HEK293 (cell line): ENCODE measurements at regions not wholly inside any gene's neighbourhood (a gene's known extent, or its start where the extent isn't known, plus 50 kb on each side); places are given as distances from the start of the nearest gene placed in this dataset.

Source experiments
- CTCF ChIA-PET: fragments of 350-600 bp; formaldehyde crosslinking; extraction: SDS; loops from one replicate; lab custom pipeline; 2021; ENCODE audit warnings: antibody characterized with exemption; lab: Yijun Ruan, JAX
- POLR2A ChIA-PET: fragments of 300-600 bp; formaldehyde crosslinking; extraction: SDS; loops from one replicate; lab custom pipeline; 2020; ENCODE audit warnings: antibody characterized with exemption, inconsistent platforms; lab: Yijun Ruan, JAX
- H3K27ac ChIP-seq: fragments of 200-500 bp; sonication (Bioruptor generic); 2 replicates; pipeline ENCODE4 v1.5.1; 2014; ENCODE audit warnings: low read depth, low read length, control low read depth, inconsistent platforms; ENCODE audit errors: extremely low read depth
- H3K36me3 ChIP-seq, 2 experiments: fragments of 200-500 bp in 1 of 2; sonication (Bioruptor generic) in 1 of 2; 1 replicate in 1 of 2; 2 replicates in 1 of 2; pipeline ENCODE4 v1.5.1; 2014 to 2017; ENCODE audit warnings: inconsistent platforms in 2 of 2, low read length in 2 of 2; ENCODE audit not compliant: control insufficient read depth in 2 of 2, insufficient read depth in 1 of 2
- H3K4me1 ChIP-seq: fragments of 200-500 bp; sonication (Bioruptor generic); 2 replicates; pipeline ENCODE4 v1.5.1; 2014; ENCODE audit warnings: mild to moderate bottlenecking, low read length, inconsistent platforms; ENCODE audit not compliant: control insufficient read depth, insufficient read depth
- H3K4me3 ChIP-seq: 2 replicates; pipeline ENCODE4 v1.5.1; 2011; ENCODE audit warnings: low read depth, mild to moderate bottlenecking, control low read depth, low read length, moderate library complexity
- H3K9me3 ChIP-seq: fragments of 200-500 bp; sonication (Bioruptor generic); 2 replicates; pipeline ENCODE4 v1.5.1; 2014; ENCODE audit warnings: low read depth, low read length, inconsistent platforms; ENCODE audit not compliant: control insufficient read depth, insufficient read depth
- EGR2 ChIP-seq: fragments of 450-650 bp; formaldehyde crosslinking; IDR thresholded peaks from 2 replicates; pipeline ENCODE4 v1.5.1; 2016; ENCODE audit warnings: low read depth, missing biosample characterization, missing genetic modification characterization
- ELK4 ChIP-seq: IDR thresholded peaks from 2 replicates; pipeline ENCODE4 v1.6.1; 2011; ENCODE audit warnings: mild to moderate bottlenecking, low read depth, low read length, borderline replicate concordance
- GFI1B ChIP-seq: fragments of 450-650 bp; formaldehyde crosslinking; IDR thresholded peaks from 2 replicates; pipeline ENCODE4 v1.5.1; 2016; ENCODE audit warnings: missing biosample characterization, missing genetic modification characterization
- INSM2 ChIP-seq: fragments of 450-650 bp; formaldehyde crosslinking; IDR thresholded peaks from 2 replicates; pipeline ENCODE4 v1.5.1; 2016; ENCODE audit warnings: missing biosample characterization, missing genetic modification characterization
- KLF1 ChIP-seq: fragments of 450-650 bp; formaldehyde crosslinking; IDR thresholded peaks from 2 replicates; pipeline ENCODE4 v1.5.1; 2016; ENCODE audit warnings: missing biosample characterization, missing genetic modification characterization
- PATZ1 ChIP-seq: fragments of 450-650 bp; formaldehyde crosslinking; IDR thresholded peaks from 2 replicates; pipeline ENCODE4 v1.5.1; 2016; ENCODE audit warnings: missing biosample characterization, missing genetic modification characterization
- SCRT1 ChIP-seq: fragments of 450-650 bp; formaldehyde crosslinking; IDR thresholded peaks from 2 replicates; pipeline ENCODE4 v1.5.1; 2016; ENCODE audit warnings: missing biosample characterization, missing genetic modification characterization, borderline replicate concordance
- TCF7L2 ChIP-seq: IDR thresholded peaks from 2 replicates; pipeline ENCODE4 v1.6.1; 2011; ENCODE audit warnings: low read depth, mild to moderate bottlenecking, inconsistent platforms, low read length, moderate library complexity, borderline replicate concordance
- ZBTB1 ChIP-seq: fragments of 450-650 bp; formaldehyde crosslinking; IDR thresholded peaks from 2 replicates; pipeline ENCODE4 v1.5.1; 2016; ENCODE audit warnings: missing biosample characterization, missing genetic modification characterization
- ZBTB11 ChIP-seq: fragments of 450-650 bp; formaldehyde crosslinking; conservative IDR thresholded peaks from 2 replicates; pipeline ENCODE4 v1.5.1; 2016; ENCODE audit warnings: low read depth, missing biosample characterization, missing genetic modification characterization
- ZBTB8A ChIP-seq: fragments of 450-650 bp; formaldehyde crosslinking; IDR thresholded peaks from 2 replicates; pipeline ENCODE4 v1.5.1; 2016; ENCODE audit warnings: missing biosample characterization, missing genetic modification characterization
- ZFHX2 ChIP-seq: fragments of 450-650 bp; formaldehyde crosslinking; conservative IDR thresholded peaks from 2 replicates; pipeline ENCODE4 v1.5.1; 2016; ENCODE audit warnings: missing biosample characterization, missing genetic modification characterization
- ZNF112 ChIP-seq: fragments of 450-650 bp; formaldehyde crosslinking; IDR thresholded peaks from 2 replicates; pipeline ENCODE4 v1.5.0; 2017; ENCODE audit warnings: missing biosample characterization, missing genetic modification characterization
- ZNF202 ChIP-seq: fragments of 450-650 bp; formaldehyde crosslinking; IDR thresholded peaks from 2 replicates; pipeline ENCODE4 v1.5.1; 2016; ENCODE audit warnings: missing biosample characterization, missing genetic modification characterization, borderline replicate concordance
- ZNF366 ChIP-seq: fragments of 450-650 bp; formaldehyde crosslinking; conservative IDR thresholded peaks from 2 replicates; pipeline ENCODE4 v1.5.1; 2016; ENCODE audit warnings: missing biosample characterization, missing genetic modification characterization
- ZNF449 ChIP-seq: fragments of 450-650 bp; formaldehyde crosslinking; IDR thresholded peaks from 2 replicates; pipeline ENCODE4 v1.5.1; 2017; ENCODE audit warnings: missing biosample characterization, mild to moderate bottlenecking, missing genetic modification characterization, moderate library complexity
- ZNF513 ChIP-seq: fragments of 450-650 bp; IDR thresholded peaks from 2 replicates; pipeline ENCODE4 v1.5.1; 2018; ENCODE audit warnings: missing biosample characterization, missing genetic modification characterization
- ZNF530 ChIP-seq: fragments of 450-650 bp; formaldehyde crosslinking; IDR thresholded peaks from 2 replicates; pipeline ENCODE4 v1.5.1; 2016; ENCODE audit warnings: low read depth, missing biosample characterization, missing genetic modification characterization
- ZNF571 ChIP-seq: fragments of 450-650 bp; formaldehyde crosslinking; IDR thresholded peaks from 2 replicates; pipeline ENCODE4 v1.5.0; 2017; ENCODE audit warnings: missing biosample characterization, missing genetic modification characterization
- ZNF610 ChIP-seq: fragments of 450-650 bp; formaldehyde crosslinking; IDR thresholded peaks from 2 replicates; pipeline ENCODE4 v1.5.1; 2016; ENCODE audit warnings: missing biosample characterization, missing genetic modification characterization, borderline replicate concordance
- ZNF654 ChIP-seq: fragments of 450-650 bp; formaldehyde crosslinking; IDR thresholded peaks from 2 replicates; pipeline ENCODE4 v1.5.1; 2016; ENCODE audit warnings: low read depth, missing biosample characterization, missing genetic modification characterization
- ZNF704 ChIP-seq: fragments of 450-650 bp; formaldehyde crosslinking; IDR thresholded peaks from 2 replicates; pipeline ENCODE4 v1.5.1; 2016; ENCODE audit warnings: missing biosample characterization, missing genetic modification characterization
- ZNF768 ChIP-seq: fragments of 450-650 bp; formaldehyde crosslinking; IDR thresholded peaks from 2 replicates; pipeline ENCODE4 v1.5.1; 2018; ENCODE audit warnings: missing biosample characterization, mild to moderate bottlenecking, missing genetic modification characterization
- ZSCAN16 ChIP-seq: fragments of 450-650 bp; formaldehyde crosslinking; IDR thresholded peaks from 2 replicates; pipeline ENCODE4 v1.5.1; 2016; ENCODE audit warnings: missing biosample characterization, missing genetic modification characterization

GRCh38 chr13:78035500-78035899, 116.9 kb upstream of the EDNRB start:
- ChIA-PET POLR2A (no interaction called here), CTCF (no interaction called here)
- Histone ChIP-seq H3K4me3 (no peak overlapping the region), H3K36me3 (no peaks in the 10 kb centered on the region), H3K9me3 (no peaks in the 10 kb centered on the region), H3K27ac (no peak overlapping the region), H3K4me1 (no peaks in the 10 kb centered on the region)
- TF ChIP-seq SCRT1 (tag by site-specific recombination), result no peak
- TF ChIP-seq ZNF449, result no peak
- no peak for TF ChIP-seq ZNF366 (tag by site-specific recombination)
- TF ChIP-seq KLF1 (tag by site-specific recombination), result no peak
- no peak for TF ChIP-seq ELK4
- no peak for TF ChIP-seq ZNF513 (tag by site-specific recombination)
- TF ChIP-seq ZNF610 (tag by site-specific recombination), result no peak
- no peak for TF ChIP-seq GFI1B (tag by site-specific recombination)
- no peak for TF ChIP-seq ZNF768 (tag by site-specific recombination)
- no peak for TF ChIP-seq ZNF571 (tag by site-specific recombination)
- TF ChIP-seq ZNF654 (tag by site-specific recombination), result no peak
- no peak for TF ChIP-seq INSM2 (tag by site-specific recombination)
- no peak for TF ChIP-seq ZNF704 (tag by site-specific recombination)
- TF ChIP-seq PATZ1 (tag by site-specific recombination), result no peak
- TF ChIP-seq ZFHX2 (tag by site-specific recombination), result no peak

- H3K36me3 ChIP-seq, result no peaks in the 10 kb centered on the region
- H3K27ac ChIP-seq, result no peak overlapping the region
- no peak overlapping the region for H3K4me3 ChIP-seq
- CTCF ChIA-PET, result interaction anchor here (0.6 kb wide), 1 partner anchor 931 kb away, joined by 3 read pairs; no protein-coding TSS in a partner anchor
- POLR2A ChIA-PET, result no interaction called here
- no peaks in the 10 kb centered on the region for H3K4me1 ChIP-seq
- H3K9me3 ChIP-seq, result no peaks in the 10 kb centered on the region
- TF ChIP-seq ZNF530 (no peak), TCF7L2 (no peak), EGR2 (tag by site-specific recombination) (no peak), ZBTB11 (no peak), ZNF202 (tag by site-specific recombination) (no peak), ZNF112 (tag by site-specific recombination) (no peak), ZBTB1 (tag by site-specific recombination) (no peak), ZSCAN16 (tag by site-specific recombination) (no peak), ZBTB8A (tag by site-specific recombination) (no peak)
Measured at GRCh38 chr13:78033509-78033908, 114.9 kb upstream of the EDNRB start.
